ENCODE measurements at regions not wholly inside any gene's neighbourhood (a gene's known extent, or its start where the extent isn't known, plus 50 kb on each side); places are given as distances from the start of the nearest gene placed in this dataset.

- TF ChIP-seq CTCF (IDR thresholded peaks at IDR 0.05) (no peak), POLR2A (IDR thresholded peaks at IDR 0.05) (no peak), POLR2AphosphoS5 (IDR thresholded peaks at IDR 0.05) (no peak)
Measured at GRCh38 chr14:38016497-38016896, 191.2 kb upstream of the SSTR1 start.

All from upper lobe of left lung (tissue), 4 donors.